ENCODE measurements at regions not wholly inside any gene's neighbourhood (a gene's known extent, or its start where the extent isn't known, plus 50 kb on each side); places are given as distances from the start of the nearest gene placed in this dataset.
"Not testable (repeated sequence)": the region's sequence is repeated elsewhere in the genome, so short reads cannot be mapped to it uniquely, and the experiment has no call there.

DNA sequence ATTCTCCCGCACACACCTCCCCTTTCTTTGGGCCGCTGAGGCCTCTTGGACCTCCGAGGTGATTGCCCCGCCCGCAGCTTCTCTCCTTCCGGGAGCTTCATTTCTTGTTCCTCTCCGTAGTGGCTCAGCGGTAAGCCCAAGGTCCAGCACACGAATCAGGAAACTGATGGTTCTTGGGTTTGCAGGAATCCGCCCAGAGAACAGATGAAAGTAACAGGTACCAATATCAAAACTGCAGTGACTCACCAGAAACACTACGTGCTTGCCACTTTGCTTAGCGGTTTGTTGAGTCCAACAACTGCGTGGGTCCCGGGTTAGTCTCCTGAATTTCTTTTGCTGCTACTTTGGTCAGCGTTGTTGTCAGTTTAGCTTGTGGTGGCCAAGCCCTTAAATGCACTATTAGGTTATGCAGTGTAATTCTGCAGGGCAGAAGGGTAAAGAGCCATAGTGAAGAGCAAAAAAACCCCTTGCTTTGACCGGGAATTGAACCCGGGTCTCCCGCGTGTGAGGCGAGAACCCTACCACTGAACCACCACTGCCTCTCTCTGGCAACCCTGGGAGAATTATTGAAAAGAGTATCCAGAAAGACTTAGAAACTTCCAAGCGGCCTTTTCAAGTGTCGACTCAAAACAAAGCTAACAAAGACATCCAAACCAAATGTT lies 74.2 kb upstream of the FCGR1A start:
- intact Hi-C loops (cut with DNase I; ENCODE audit: low total_unique reads); H3K4me3 ChIP-seq; H3K36me3 ChIP-seq; H3K4me1 ChIP-seq; in situ Hi-C loops (cut with MboI; ENCODE audit: low sequenced_read_pairs in 4 of 4); H3K9me3 ChIP-seq; H3K27me3 ChIP-seq; H3K27ac ChIP-seq: not testable (repeated sequence)
- ATAC-seq (peak; percentile 23 to 39), DNase-seq (peak; percentile 17 to 26)

DNA sequence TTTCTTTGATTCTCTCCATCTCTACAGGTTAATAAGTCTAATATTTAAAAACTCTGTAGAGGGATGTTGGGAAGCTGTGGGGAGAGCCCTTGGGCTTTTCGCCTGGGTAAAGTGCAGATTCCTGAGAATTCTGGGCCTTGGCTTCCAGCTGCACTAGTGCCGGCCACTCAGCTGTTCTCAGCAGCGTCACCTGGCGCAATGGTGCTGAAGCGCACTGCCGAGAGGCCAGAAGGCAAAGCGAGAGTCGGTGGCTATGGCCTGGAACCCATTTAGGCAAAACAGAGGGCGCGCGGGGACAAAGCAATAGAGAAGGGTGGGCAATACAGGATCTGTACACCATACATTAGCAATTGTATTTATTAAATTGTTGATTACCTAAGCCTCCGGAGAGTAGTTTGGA lies 70.8 kb upstream of the FCGR1A start:
- H3K4me1 ChIP-seq; H3K9me3 ChIP-seq; H3K27me3 ChIP-seq; intact Hi-C loops (cut with DNase I; ENCODE audit: low total_unique reads); H3K4me3 ChIP-seq; in situ Hi-C loops (cut with MboI; ENCODE audit: low sequenced_read_pairs in 4 of 4); ATAC-seq; DNase-seq; H3K27ac ChIP-seq; H3K36me3 ChIP-seq: not testable (repeated sequence)

DNA sequence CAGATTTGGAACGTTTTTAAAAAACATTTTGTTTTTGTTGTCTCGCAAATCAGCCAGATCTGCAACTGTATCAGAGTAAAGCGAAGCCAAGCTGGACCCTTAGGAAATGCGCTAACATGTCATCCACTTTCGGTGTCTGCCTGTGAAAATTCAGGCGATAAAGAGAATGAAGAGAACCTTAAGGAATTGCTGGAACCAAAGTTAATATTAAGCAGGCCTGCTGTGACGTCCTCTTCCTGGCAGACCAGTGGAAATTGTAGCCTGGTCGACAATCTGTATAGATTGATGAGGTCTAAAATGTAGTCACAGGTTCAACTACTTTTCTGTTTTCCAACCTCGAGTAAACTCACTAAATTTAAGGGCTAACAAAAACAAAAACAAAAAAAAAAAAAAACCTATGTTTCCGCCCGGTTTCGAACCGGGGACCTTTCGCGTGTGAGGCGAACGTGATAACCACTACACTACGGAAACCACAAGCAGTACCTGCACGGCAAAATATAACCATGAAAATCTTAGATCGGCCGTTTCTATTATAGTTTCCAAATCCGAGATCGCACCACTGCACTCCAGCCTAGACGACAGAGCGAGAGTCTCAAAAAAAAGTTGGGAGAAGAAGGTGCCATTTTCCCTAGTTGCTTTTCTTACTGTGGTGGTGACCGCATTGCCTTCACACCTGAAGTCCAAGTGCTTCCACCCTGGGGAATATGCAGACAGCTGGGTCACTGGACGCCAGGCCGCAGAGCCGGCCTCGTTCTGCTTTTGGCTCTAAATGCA lies 70.2 kb upstream of the FCGR1A start:
- H3K27ac ChIP-seq; H3K27me3 ChIP-seq; H3K4me3 ChIP-seq; H3K36me3 ChIP-seq; intact Hi-C loops (cut with DNase I; ENCODE audit: low total_unique reads); in situ Hi-C loops (cut with MboI; ENCODE audit: low sequenced_read_pairs in 4 of 4); H3K9me3 ChIP-seq; DNase-seq; ATAC-seq; H3K4me1 ChIP-seq: not testable (repeated sequence)

DNA sequence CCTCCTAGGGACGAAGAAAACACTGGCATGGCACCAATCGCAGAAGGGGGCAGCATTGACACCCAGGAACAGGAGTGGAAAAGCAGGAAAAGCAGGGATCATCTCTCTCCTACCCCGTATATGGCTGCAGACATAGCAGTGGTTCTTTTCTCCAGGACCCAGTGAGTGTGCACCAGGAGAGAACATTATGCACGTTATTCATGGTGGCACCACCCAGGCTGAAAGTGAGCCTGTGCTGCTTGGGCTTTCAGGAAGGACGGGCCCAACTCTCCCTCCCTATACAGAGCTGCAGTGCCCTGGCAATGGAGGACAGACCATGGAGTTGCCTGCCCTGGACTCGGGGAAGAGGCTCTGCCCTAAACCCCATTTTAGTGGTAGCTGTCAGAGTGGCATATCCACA lies 69.0 kb upstream of the FCGR1A start:
- ATAC-seq; H3K4me3 ChIP-seq; DNase-seq; H3K27me3 ChIP-seq; H3K27ac ChIP-seq; intact Hi-C loops (cut with DNase I; ENCODE audit: low total_unique reads); in situ Hi-C loops (cut with MboI; ENCODE audit: low sequenced_read_pairs in 4 of 4); H3K4me1 ChIP-seq; H3K9me3 ChIP-seq; H3K36me3 ChIP-seq: not testable (repeated sequence)

DNA sequence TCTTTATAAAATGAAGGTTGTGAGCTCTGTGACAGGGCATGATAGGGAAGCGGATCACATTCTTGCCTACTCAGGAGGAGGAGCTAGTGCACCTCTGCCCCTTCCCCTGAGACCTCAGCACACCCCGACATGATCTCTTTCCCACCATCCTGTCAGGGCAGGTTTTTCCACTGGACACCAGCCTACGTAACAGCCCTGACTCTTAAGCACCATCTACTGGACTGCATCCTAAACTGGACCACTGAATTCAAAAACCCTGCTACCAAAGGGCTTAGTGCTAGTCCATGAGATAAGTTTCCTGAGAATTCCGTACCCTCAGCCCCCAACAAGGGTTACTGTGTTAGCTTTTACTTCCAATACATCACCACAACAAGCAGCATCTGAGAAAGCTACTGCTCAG lies 68.5 kb upstream of the FCGR1A start:
- H3K9me3 ChIP-seq; H3K4me1 ChIP-seq; in situ Hi-C loops (cut with MboI; ENCODE audit: low sequenced_read_pairs in 4 of 4); ATAC-seq; H3K36me3 ChIP-seq; intact Hi-C loops (cut with DNase I; ENCODE audit: low total_unique reads); H3K27ac ChIP-seq; DNase-seq; H3K4me3 ChIP-seq; H3K27me3 ChIP-seq: not testable (repeated sequence)

DNA sequence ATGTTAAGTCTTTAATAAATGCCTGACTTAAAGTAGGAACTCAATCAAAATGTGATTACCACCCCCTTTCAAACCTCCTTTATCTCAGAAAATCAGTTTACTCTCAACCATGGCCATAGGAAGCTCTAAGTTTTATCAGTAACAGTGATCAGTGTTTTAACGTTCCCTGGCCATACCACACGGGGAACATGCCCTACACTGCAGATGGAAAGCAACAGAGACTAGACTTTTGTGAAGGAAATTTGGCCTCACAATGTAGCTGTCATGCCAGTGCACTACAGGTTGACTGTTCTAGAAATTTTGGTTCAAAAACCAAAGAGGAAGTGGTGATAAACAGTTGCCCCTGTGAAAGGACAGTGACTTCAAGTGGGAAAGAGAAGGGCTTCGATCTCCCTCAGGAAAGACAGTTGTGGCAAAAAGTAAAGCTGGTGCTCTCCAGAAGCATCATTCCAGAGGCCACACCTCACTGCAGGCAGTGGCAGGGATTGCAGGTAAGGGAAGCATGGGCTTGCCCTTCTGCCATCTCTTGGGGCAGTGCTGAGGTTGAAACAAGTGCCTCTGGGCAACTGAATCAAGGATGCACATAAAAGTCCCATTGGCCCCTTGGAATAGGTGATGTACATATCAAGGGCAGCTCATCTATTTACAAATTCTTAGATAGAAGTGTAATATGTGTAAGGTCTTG lies 57.7 kb upstream of the FCGR1A start:
- in situ Hi-C loops (cut with MboI; ENCODE audit: low sequenced_read_pairs in 4 of 4); H3K9me3 ChIP-seq; H3K27ac ChIP-seq; intact Hi-C loops (cut with DNase I; ENCODE audit: low total_unique reads); H3K27me3 ChIP-seq; ATAC-seq; H3K4me1 ChIP-seq; H3K36me3 ChIP-seq; DNase-seq; H3K4me3 ChIP-seq: not testable (repeated sequence)

DNA sequence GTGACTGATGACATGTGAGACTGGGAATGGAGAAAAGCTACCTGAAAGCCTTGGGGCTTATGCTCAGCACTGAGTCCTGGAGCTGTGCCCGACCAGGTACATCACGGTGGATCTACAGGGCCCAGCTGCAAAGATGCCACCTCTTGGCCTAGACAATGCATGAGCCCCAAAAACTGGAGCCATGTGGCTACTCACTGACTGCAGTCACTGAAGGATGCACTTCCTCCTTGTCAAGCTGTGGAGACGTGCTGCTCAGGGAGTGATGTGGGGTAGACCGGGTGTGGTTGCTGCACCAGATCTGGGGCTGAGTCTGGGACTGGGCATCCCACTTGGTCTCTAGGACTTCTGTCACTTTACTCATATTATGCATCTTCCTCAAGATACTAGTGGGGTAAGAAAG lies 55.8 kb upstream of the FCGR1A start:
- in situ Hi-C loops (cut with MboI; ENCODE audit: low sequenced_read_pairs in 4 of 4); ATAC-seq; H3K36me3 ChIP-seq; H3K9me3 ChIP-seq; intact Hi-C loops (cut with DNase I; ENCODE audit: low total_unique reads); H3K27ac ChIP-seq; H3K4me3 ChIP-seq; H3K27me3 ChIP-seq; DNase-seq; H3K4me1 ChIP-seq: not testable (repeated sequence)

DNA sequence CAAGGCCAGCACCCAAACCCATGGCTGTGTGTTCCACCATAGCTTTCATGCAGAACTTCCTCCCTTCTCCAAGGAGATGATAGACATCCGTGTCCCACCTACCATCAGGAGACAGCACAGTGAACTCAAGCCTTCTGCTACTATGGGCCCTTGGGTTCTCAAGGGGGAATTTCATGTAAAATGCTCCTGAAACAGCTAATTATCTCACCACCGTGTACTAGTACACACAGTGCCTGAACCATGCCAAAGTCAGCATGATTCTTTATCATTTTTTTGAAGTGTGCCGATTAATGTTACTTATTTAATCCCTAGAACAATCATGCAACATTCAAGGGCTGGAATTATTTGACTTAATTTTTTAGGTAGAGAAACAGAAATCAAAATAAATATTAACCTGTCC lies 53.9 kb upstream of the FCGR1A start:
- in situ Hi-C loops (cut with MboI; ENCODE audit: low sequenced_read_pairs in 4 of 4); H3K4me1 ChIP-seq; ATAC-seq; intact Hi-C loops (cut with DNase I; ENCODE audit: low total_unique reads); H3K27ac ChIP-seq; H3K27me3 ChIP-seq; H3K36me3 ChIP-seq; DNase-seq; H3K4me3 ChIP-seq; H3K9me3 ChIP-seq: not testable (repeated sequence)
